RWPE1 (cell line): ENCODE measurements at regions not wholly inside any gene's neighbourhood (a gene's known extent, or its start where the extent isn't known, plus 50 kb on each side); places are given as distances from the start of the nearest gene placed in this dataset.

ENCODE experiments used
- CTCF ChIA-PET: fragments of 350-600 bp; sonication (Branson Sonifier 250); formaldehyde crosslinking; extraction: SDS; loops from one replicate; lab custom pipeline; 2021; lab: Yijun Ruan, JAX
- POLR2A ChIA-PET: fragments of 400-600 bp; formaldehyde crosslinking; extraction: SDS; loops from one replicate; lab custom pipeline; 2020; ENCODE audit warnings: antibody characterized with exemption; ENCODE audit not compliant: low non-redundant PET; lab: Yijun Ruan, JAX
- DNase-seq: peaks from one replicate; pipeline ENCODE4 v3.0.0; 2012; ENCODE audit warnings: low spot score
- H3K27ac ChIP-seq: fragments of 450-650 bp; 2 replicates; pipeline ENCODE4 v1.5.1; 2017
- CTCF ChIP-seq: fragments of 450-650 bp; conservative IDR thresholded peaks from 2 replicates; pipeline ENCODE4 v1.5.1; 2017; ENCODE audit warnings: low read depth, mild to moderate bottlenecking

GRCh38 chr13:107843681-107844080 lies 371.7 kb downstream of the LIG4 start:
- DNase-seq: no peak
- ChIA-PET POLR2A (no interaction called here), CTCF (no interaction called here)
- H3K27ac ChIP-seq: no peak overlapping the region
- no peak for TF ChIP-seq CTCF

GRCh38 chr13:107843281-107843680 lies 372.1 kb downstream of the LIG4 start:
- no peak overlapping the region for H3K27ac ChIP-seq
- no peak for DNase-seq
- no peak for TF ChIP-seq CTCF
- ChIA-PET CTCF (no interaction called here), POLR2A (no interaction called here)

GRCh38 chr13:107842562-107843180 lies 372.7 kb downstream of the LIG4 start:
- DNase-seq: peak; percentile 11
- no peak overlapping the region for H3K27ac ChIP-seq
- ChIA-PET POLR2A (no interaction called here), CTCF (no interaction called here)
- TF ChIP-seq CTCF: no peak

- DNase-seq: no peak
- ChIA-PET CTCF (interaction anchor here (0.5 to 0.6 kb wide), 2 partner anchors 27 to 487 kb away, joined by 3 read pairs; no protein-coding TSS in a partner anchor), POLR2A (no interaction called here)
- H3K27ac ChIP-seq: no peak overlapping the region
- TF ChIP-seq CTCF: no peak
Measured at GRCh38 chr13:107838588-107839161, 376.7 kb downstream of the LIG4 start.

- DNase-seq: no peak
- ChIA-PET CTCF (interaction anchor here (0.6 to 0.7 kb wide), 3 partner anchors 10 to 393 kb away, joined by 3 to 5 read pairs (median 3); no protein-coding TSS in a partner anchor), POLR2A (no interaction called here)
- no peak overlapping the region for H3K27ac ChIP-seq
- TF ChIP-seq CTCF: no peak
Measured at GRCh38 chr13:107836685-107837084, 378.7 kb downstream of the LIG4 start.

GRCh38 chr13:107835339-107836018 lies 379.9 kb downstream of the LIG4 start:
- ChIA-PET CTCF (no interaction called here), POLR2A (no interaction called here)
- DNase-seq: no peak
- H3K27ac ChIP-seq: no peak overlapping the region
- no peak for TF ChIP-seq CTCF
